MM.1S (cell line): ENCODE measurements at regions not wholly inside any gene's neighbourhood (a gene's known extent, or its start where the extent isn't known, plus 50 kb on each side); places are given as distances from the start of the nearest gene placed in this dataset.
"Not testable (repeated sequence)": the region's sequence is repeated elsewhere in the genome, so short reads cannot be mapped to it uniquely, and the experiment has no call there.

ENCODE experiments used
- DNase-seq: peaks from one replicate; pipeline ENCODE4 v3.0.0-alpha.2; 2015
- H2AFZ ChIP-seq: fragments of 300-600 bp; sonication (generic); 2 replicates; pipeline ENCODE4 v1.6.0; 2016; ENCODE audit warnings: antibody characterized with exemption, low read length
- H3F3A ChIP-seq: fragments of 300-600 bp; sonication (generic); 2 replicates; pipeline ENCODE4 v1.6.1; 2016; ENCODE audit warnings: mild to moderate bottlenecking, antibody characterized with exemption, low read length, moderate library complexity, mixed read lengths; ENCODE audit not compliant: insufficient read depth
- H3K27ac ChIP-seq: fragments of 300-600 bp; sonication (generic); 2 replicates; pipeline ENCODE4 v1.5.1; 2016; ENCODE audit warnings: mild to moderate bottlenecking, low read length
- H3K27me3 ChIP-seq: fragments of 300-600 bp; sonication (generic); replicated peaks from 2 replicates; pipeline ENCODE4 v1.6.0; 2016; ENCODE audit warnings: low read length; ENCODE audit not compliant: insufficient read depth
- H3K36me3 ChIP-seq: fragments of 300-600 bp; sonication (generic); replicated peaks from 2 replicates; pipeline ENCODE4 v1.6.1; 2016; ENCODE audit warnings: mild to moderate bottlenecking, low read length, mixed read lengths; ENCODE audit not compliant: insufficient read depth
- H3K4me1 ChIP-seq: fragments of 300-600 bp; sonication (generic); 2 replicates; pipeline ENCODE4 v1.6.1; 2016; ENCODE audit warnings: low read length, mixed read lengths
- H3K4me2 ChIP-seq: fragments of 300-600 bp; sonication (generic); 2 replicates; pipeline ENCODE4 v1.6.0; 2016; ENCODE audit warnings: low read depth, low read length
- H3K4me3 ChIP-seq: fragments of 300-600 bp; sonication (generic); 2 replicates; pipeline ENCODE4 v1.5.1; 2016; ENCODE audit warnings: low read length, mixed read lengths
- H3K79me2 ChIP-seq: fragments of 300-600 bp; sonication (generic); 2 replicates; pipeline ENCODE4 v1.6.1; 2016; ENCODE audit warnings: mixed run types, low read length, mixed read lengths
- H3K9ac ChIP-seq: fragments of 300-600 bp; sonication (generic); 2 replicates; pipeline ENCODE4 v1.6.1; 2016; ENCODE audit warnings: low read length, mixed read lengths
- H3K9me2 ChIP-seq: fragments of 300-600 bp; sonication (generic); replicated peaks from 2 replicates; pipeline ENCODE4 v1.6.1; 2016; ENCODE audit warnings: mild to moderate bottlenecking, low read length, mixed read lengths; ENCODE audit not compliant: insufficient read depth
- H3K9me3 ChIP-seq: fragments of 300-600 bp; sonication (generic); replicated peaks from 2 replicates; pipeline ENCODE4 v1.6.1; 2016; ENCODE audit warnings: mild to moderate bottlenecking, low read length, mixed read lengths; ENCODE audit not compliant: insufficient read depth
- H4K20me1 ChIP-seq: fragments of 300-600 bp; sonication (generic); 2 replicates; pipeline ENCODE4 v1.6.1; 2016; ENCODE audit warnings: mild to moderate bottlenecking, low read length, moderate library complexity, mixed read lengths; ENCODE audit not compliant: insufficient read depth
- CTCF ChIP-seq: fragments of 300-600 bp; sonication (generic); IDR thresholded peaks from 2 replicates; pipeline ENCODE4 v1.5.1; 2016; ENCODE audit warnings: antibody characterized with exemption, low read length, mixed read lengths
- EZH2 ChIP-seq: fragments of 300-600 bp; sonication (generic); optimal IDR thresholded peaks from 2 replicates; pipeline ENCODE3; 2017; ENCODE audit warnings: low read depth, mild to moderate bottlenecking, antibody characterized with exemption, low read length, mixed read lengths
- EZH2phosphoT487 ChIP-seq: fragments of 300-600 bp; sonication (generic); IDR thresholded peaks from 2 replicates; pipeline ENCODE4 v1.6.1; 2018; ENCODE audit warnings: antibody characterized with exemption, low read length

- H3K79me2 ChIP-seq, result no peaks in the 10 kb centered on the region
- H3K27ac ChIP-seq, result no peak overlapping the region
- H3K4me1 ChIP-seq, result no peaks in the 10 kb centered on the region
- H3K4me3 ChIP-seq, result no peak overlapping the region
- H2AFZ ChIP-seq, result no peak overlapping the region
- no peaks in the 10 kb centered on the region for H3F3A ChIP-seq
- no peaks in the 10 kb centered on the region for H3K36me3 ChIP-seq
- no peaks in the 10 kb centered on the region for H3K9me3 ChIP-seq
- H3K4me2 ChIP-seq, result no peak overlapping the region
- H3K9ac ChIP-seq, result no peak overlapping the region
- H3K9me2 ChIP-seq, result no peaks in the 10 kb centered on the region
- no peaks in the 10 kb centered on the region for H3K27me3 ChIP-seq
- TF ChIP-seq CTCF (no peak), EZH2phosphoT487 (no peak), EZH2 (no peak)
- no peaks in the 10 kb centered on the region for H4K20me1 ChIP-seq
- DNase-seq, result no peak
These were observed 297.5 kb upstream of the RGPD4 start for GRCh38 chr2:107529146-107529545.

- DNase-seq, result no peak
- H3K4me2 ChIP-seq, result no peak overlapping the region
- no peaks in the 10 kb centered on the region for H3K4me1 ChIP-seq
- no peak overlapping the region for H3K4me3 ChIP-seq
- no peak overlapping the region for H2AFZ ChIP-seq
- no peaks in the 10 kb centered on the region for H3K36me3 ChIP-seq
- H3K9me3 ChIP-seq, result no peaks in the 10 kb centered on the region
- no peaks in the 10 kb centered on the region for H3F3A ChIP-seq
- no peak overlapping the region for H3K27ac ChIP-seq
- H3K9me2 ChIP-seq, result no peaks in the 10 kb centered on the region
- no peaks in the 10 kb centered on the region for H3K79me2 ChIP-seq
- no peaks in the 10 kb centered on the region for H4K20me1 ChIP-seq
- TF ChIP-seq EZH2phosphoT487 (no peak), EZH2 (no peak), CTCF (no peak)
- H3K27me3 ChIP-seq, result no peaks in the 10 kb centered on the region
- H3K9ac ChIP-seq, result no peak overlapping the region
These were observed 296.6 kb upstream of the RGPD4 start for GRCh38 chr2:107530046-107530445.

- H3K4me1 ChIP-seq, result no peaks in the 10 kb centered on the region
- H3K79me2 ChIP-seq, result no peaks in the 10 kb centered on the region
- TF ChIP-seq EZH2, result no peak
- no peak for TF ChIP-seq EZH2phosphoT487
- no peak for TF ChIP-seq CTCF
- H4K20me1 ChIP-seq, result no peaks in the 10 kb centered on the region
- no peaks in the 10 kb centered on the region for H3K9me2 ChIP-seq
- H3K27me3 ChIP-seq, result no peaks in the 10 kb centered on the region
- no peak overlapping the region for H3K4me2 ChIP-seq
- no peaks in the 10 kb centered on the region for H3F3A ChIP-seq
- no peak overlapping the region for H2AFZ ChIP-seq
- no peaks in the 10 kb centered on the region for H3K9me3 ChIP-seq
- no peak overlapping the region for H3K9ac ChIP-seq
- H3K36me3 ChIP-seq, result no peaks in the 10 kb centered on the region
- no peak for DNase-seq
- no peak overlapping the region for H3K27ac ChIP-seq
- no peak overlapping the region for H3K4me3 ChIP-seq
These were observed 291.8 kb upstream of the RGPD4 start for GRCh38 chr2:107534926-107535325.

- not testable (repeated sequence) for H3K36me3 ChIP-seq, H3K9me3 ChIP-seq, DNase-seq, H3K27ac ChIP-seq, H3K9ac ChIP-seq, H3K4me2 ChIP-seq, H3K27me3 ChIP-seq, H3K79me2 ChIP-seq, H3K4me3 ChIP-seq, H3K9me2 ChIP-seq, H3F3A ChIP-seq, H3K4me1 ChIP-seq, H4K20me1 ChIP-seq, H2AFZ ChIP-seq
These were observed 290.6 kb upstream of the RGPD4 start for GRCh38 chr2:107535905-107536689.
